Tibial nerve (tissue), 4 donors: ENCODE measurements at regions not wholly inside any gene's neighbourhood (a gene's known extent, or its start where the extent isn't known, plus 50 kb on each side); places are given as distances from the start of the nearest gene placed in this dataset.

Experiments
- CTCF ChIP-seq, 5 experiments: fragments of 200-600 bp in 3 of 5; fragments of 450-650 bp in 2 of 5; sonication (generic) in 3 of 5; IDR thresholded peaks; one replicate each; pipeline ENCODE4 v1.5.1; 2016 to 2019; ENCODE audit warnings: antibody characterized with exemption in 5 of 5, mild to moderate bottlenecking in 3 of 5, moderate library complexity in 2 of 5
- EP300 ChIP-seq, 2 donors: sonication (generic); formaldehyde crosslinking; IDR thresholded peaks; one replicate each; pipeline ENCODE4 v1.6.1; 2017; ENCODE audit warnings: antibody characterized with exemption in 2 of 2, mild to moderate bottlenecking in 1 of 2
- POLR2A ChIP-seq, 2 donors: fragments of 450-650 bp; IDR thresholded peaks; one replicate each; pipeline ENCODE4 v1.6.1; 2017; ENCODE audit warnings: antibody characterized with exemption in 2 of 2, mild to moderate bottlenecking in 2 of 2, moderate library complexity in 2 of 2

GRCh38 chr5:171533153-171533552, 113.7 kb downstream of the FGF18 start:
- TF ChIP-seq CTCF (IDR thresholded peaks at IDR 0.05) (no peak), POLR2A (IDR thresholded peaks at IDR 0.05) (no peak), EP300 (IDR thresholded peaks at IDR 0.05) (no peak)
